ENCODE measurements at regions not wholly inside any gene's neighbourhood (a gene's known extent, or its start where the extent isn't known, plus 50 kb on each side); places are given as distances from the start of the nearest gene placed in this dataset.

DNA sequence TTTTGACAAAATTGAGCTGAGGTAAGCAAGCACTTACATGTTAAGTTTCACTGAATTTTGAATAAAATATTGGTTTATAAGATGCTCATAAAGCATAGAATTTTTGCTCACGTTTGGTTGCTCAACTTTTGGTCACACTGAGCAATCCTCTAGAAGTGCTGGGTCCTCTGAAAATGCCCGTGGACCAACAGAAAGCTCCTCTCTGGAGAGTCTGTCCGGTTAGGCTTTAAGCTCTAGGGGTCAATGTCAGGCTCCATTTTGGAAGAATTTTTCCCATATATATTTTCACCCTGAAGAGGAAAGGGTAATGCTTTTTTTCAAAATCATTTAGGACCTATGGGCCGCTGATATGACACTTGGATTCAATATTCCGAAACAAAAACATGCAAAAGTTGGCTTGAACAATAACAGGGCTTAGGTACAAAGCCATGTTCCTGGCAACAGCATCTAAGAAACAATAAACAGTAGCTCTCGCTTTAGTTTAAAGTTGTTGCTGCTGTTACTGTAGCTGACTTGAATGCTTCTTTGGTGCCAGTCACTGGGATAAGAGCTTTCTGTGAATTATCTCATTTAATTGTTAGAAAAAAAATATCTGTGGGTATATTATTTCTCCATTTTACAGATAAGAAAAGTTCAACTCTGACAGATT, 131.7 kb upstream of the ESRRG start:
- H2BK120ac ChIP-seq (ENCODE audit: low read depth, low read length), result no peak overlapping the region
- H3K4me3 ChIP-seq (ENCODE audit: low read length in 2 of 2), result no peak overlapping the region
- H3K18ac ChIP-seq (ENCODE audit: low read length), result no peak overlapping the region
- no peak overlapping the region for H2AFZ ChIP-seq (ENCODE audit: low read length)
- no peak overlapping the region for H2BK12ac ChIP-seq (ENCODE audit: low read length)
- H3K4me2 ChIP-seq (ENCODE audit: insufficient read depth, low read length, poor library complexity, severe bottlenecking), result no peak overlapping the region
- no CpG with 5 or more reads among the region's 6 CpGs for WGBS, 2 donors (ENCODE audit: extremely low coverage in 2 of 2, insufficient read length in 2 of 2, insufficient replicate concordance in 1 of 2)
- no peaks in the 10 kb centered on the region for H3K27me3 ChIP-seq (ENCODE audit: control insufficient read depth in 3 of 3, insufficient read depth in 3 of 3, low read depth in 1 of 3, low read length in 3 of 3)
- H2BK15ac ChIP-seq (ENCODE audit: low read length), result no peak overlapping the region
- H2AK5ac ChIP-seq (ENCODE audit: low read depth, low read length), result no peak overlapping the region
- H3K14ac ChIP-seq (ENCODE audit: low read length), result no peak overlapping the region
- H3K9me3 ChIP-seq (replicated peaks in 1 of 2; ENCODE audit: control insufficient read depth in 2 of 2, insufficient read depth in 1 of 2, low read depth in 1 of 2, low read length in 2 of 2), result no peaks in the 10 kb centered on the region
- H3K23ac ChIP-seq (ENCODE audit: low read depth, low read length, poor library complexity), result no peak overlapping the region
- H3K4ac ChIP-seq (ENCODE audit: low read length), result no peak overlapping the region
- peaks cover 0 to 4% of the 10 kb centered on the region in 2 donors for H3K4me1 ChIP-seq (ENCODE audit: control insufficient read depth in 2 of 2, insufficient read depth in 1 of 2, low read depth in 1 of 2, low read length in 2 of 2)
- no peak overlapping the region for H4K91ac ChIP-seq (ENCODE audit: low read depth, low read length, poor library complexity)
- no peaks in the 10 kb centered on the region for H3K79me1 ChIP-seq (ENCODE audit: low read depth, low read length)
- no peak overlapping the region for H4K8ac ChIP-seq (ENCODE audit: low read depth, low read length)
- no peak overlapping the region for H2BK5ac ChIP-seq (ENCODE audit: low read length)
- no peak overlapping the region for H3K9ac ChIP-seq (ENCODE audit: low read depth, low read length, poor library complexity)
- H3K36me3 ChIP-seq (replicated peaks in 1 of 2; ENCODE audit: control insufficient read depth in 2 of 2, insufficient read depth in 2 of 2, low read length in 2 of 2), result no peaks in the 10 kb centered on the region
- no peak overlapping the region for H3K27ac ChIP-seq (replicated peaks; ENCODE audit: low read length)
- no peak for DNase-seq (ENCODE audit: low spot score)

- no peaks in the 10 kb centered on the region for H3K27me3 ChIP-seq (ENCODE audit: control insufficient read depth in 3 of 3, insufficient read depth in 3 of 3, low read depth in 1 of 3, low read length in 3 of 3)
- H2AFZ ChIP-seq (ENCODE audit: low read length), result no peak overlapping the region
- H3K4ac ChIP-seq (ENCODE audit: low read length), result no peak overlapping the region
- H4K91ac ChIP-seq (ENCODE audit: low read depth, low read length, poor library complexity), result no peak overlapping the region
- no peak overlapping the region for H3K23ac ChIP-seq (ENCODE audit: low read depth, low read length, poor library complexity)
- no peak overlapping the region for H4K8ac ChIP-seq (ENCODE audit: low read depth, low read length)
- no peak overlapping the region for H2BK5ac ChIP-seq (ENCODE audit: low read length)
- no peaks in the 10 kb centered on the region for H3K9me3 ChIP-seq (replicated peaks in 1 of 2; ENCODE audit: control insufficient read depth in 2 of 2, insufficient read depth in 1 of 2, low read depth in 1 of 2, low read length in 2 of 2)
- H3K14ac ChIP-seq (ENCODE audit: low read length), result no peak overlapping the region
- H3K4me1 ChIP-seq (ENCODE audit: control insufficient read depth in 2 of 2, insufficient read depth in 1 of 2, low read depth in 1 of 2, low read length in 2 of 2), result peaks cover 0 to 2% of the 10 kb centered on the region in 2 donors
- no peak overlapping the region for H3K27ac ChIP-seq (replicated peaks; ENCODE audit: low read length)
- H3K4me2 ChIP-seq (ENCODE audit: insufficient read depth, low read length, poor library complexity, severe bottlenecking), result no peak overlapping the region
- H3K79me1 ChIP-seq (ENCODE audit: low read depth, low read length), result no peaks in the 10 kb centered on the region
- no CpG with 5 or more reads among the region's 2 CpGs for WGBS, 2 donors (ENCODE audit: extremely low coverage in 2 of 2, insufficient read length in 2 of 2, insufficient replicate concordance in 1 of 2)
- no peak overlapping the region for H2AK5ac ChIP-seq (ENCODE audit: low read depth, low read length)
- H2BK15ac ChIP-seq (ENCODE audit: low read length), result no peak overlapping the region
- no peak overlapping the region for H2BK120ac ChIP-seq (ENCODE audit: low read depth, low read length)
- no peak overlapping the region for H3K9ac ChIP-seq (ENCODE audit: low read depth, low read length, poor library complexity)
- H3K4me3 ChIP-seq (ENCODE audit: low read length in 2 of 2), result no peak overlapping the region
- DNase-seq (ENCODE audit: low spot score), result no peak
- no peak overlapping the region for H3K18ac ChIP-seq (ENCODE audit: low read length)
- H2BK12ac ChIP-seq (ENCODE audit: low read length), result no peak overlapping the region
- no peaks in the 10 kb centered on the region for H3K36me3 ChIP-seq (replicated peaks in 1 of 2; ENCODE audit: control insufficient read depth in 2 of 2, insufficient read depth in 2 of 2, low read length in 2 of 2)
These were observed 127.8 kb upstream of the ESRRG start for GRCh38 chr1:216851073-216851472.

- Histone ChIP-seq H2AK5ac (ENCODE audit: low read depth, low read length) (no peak overlapping the region), H2AFZ (ENCODE audit: low read length) (no peak overlapping the region), H4K91ac (ENCODE audit: low read depth, low read length, poor library complexity) (no peak overlapping the region), H2BK15ac (ENCODE audit: low read length) (no peak overlapping the region), H4K8ac (ENCODE audit: low read depth, low read length) (no peak overlapping the region), H2BK120ac (ENCODE audit: low read depth, low read length) (no peak overlapping the region), H3K18ac (ENCODE audit: low read length) (no peak overlapping the region), H2BK5ac (ENCODE audit: low read length) (no peak overlapping the region), H3K14ac (ENCODE audit: low read length) (no peak overlapping the region), H3K4me2 (ENCODE audit: insufficient read depth, low read length, poor library complexity, severe bottlenecking) (no peak overlapping the region), H3K79me1 (ENCODE audit: low read depth, low read length) (no peaks in the 10 kb centered on the region), H3K27ac (replicated peaks; ENCODE audit: low read length) (no peak overlapping the region), H3K27me3 (ENCODE audit: control insufficient read depth in 3 of 3, insufficient read depth in 3 of 3, low read depth in 1 of 3, low read length in 3 of 3) (no peaks in the 10 kb centered on the region), H3K4me1 (ENCODE audit: control insufficient read depth in 2 of 2, insufficient read depth in 1 of 2, low read depth in 1 of 2, low read length in 2 of 2) (no peaks in the 10 kb centered on the region), H3K4me3 (ENCODE audit: low read length in 2 of 2) (no peak overlapping the region), H3K4ac (ENCODE audit: low read length) (no peak overlapping the region), H2BK12ac (ENCODE audit: low read length) (no peak overlapping the region), H3K9me3 (replicated peaks in 1 of 2; ENCODE audit: control insufficient read depth in 2 of 2, insufficient read depth in 1 of 2, low read depth in 1 of 2, low read length in 2 of 2) (no peaks in the 10 kb centered on the region), H3K36me3 (replicated peaks in 1 of 2; ENCODE audit: control insufficient read depth in 2 of 2, insufficient read depth in 2 of 2, low read length in 2 of 2) (no peaks in the 10 kb centered on the region), H3K23ac (ENCODE audit: low read depth, low read length, poor library complexity) (no peak overlapping the region), H3K9ac (ENCODE audit: low read depth, low read length, poor library complexity) (no peak overlapping the region)
- no peak for DNase-seq (ENCODE audit: low spot score)
- no CpG with 5 or more reads among the region's 4 CpGs for WGBS, 2 donors (ENCODE audit: extremely low coverage in 2 of 2, insufficient read length in 2 of 2, insufficient replicate concordance in 1 of 2)
These were observed 125.9 kb upstream of the ESRRG start for GRCh38 chr1:216849146-216849545.

DNA sequence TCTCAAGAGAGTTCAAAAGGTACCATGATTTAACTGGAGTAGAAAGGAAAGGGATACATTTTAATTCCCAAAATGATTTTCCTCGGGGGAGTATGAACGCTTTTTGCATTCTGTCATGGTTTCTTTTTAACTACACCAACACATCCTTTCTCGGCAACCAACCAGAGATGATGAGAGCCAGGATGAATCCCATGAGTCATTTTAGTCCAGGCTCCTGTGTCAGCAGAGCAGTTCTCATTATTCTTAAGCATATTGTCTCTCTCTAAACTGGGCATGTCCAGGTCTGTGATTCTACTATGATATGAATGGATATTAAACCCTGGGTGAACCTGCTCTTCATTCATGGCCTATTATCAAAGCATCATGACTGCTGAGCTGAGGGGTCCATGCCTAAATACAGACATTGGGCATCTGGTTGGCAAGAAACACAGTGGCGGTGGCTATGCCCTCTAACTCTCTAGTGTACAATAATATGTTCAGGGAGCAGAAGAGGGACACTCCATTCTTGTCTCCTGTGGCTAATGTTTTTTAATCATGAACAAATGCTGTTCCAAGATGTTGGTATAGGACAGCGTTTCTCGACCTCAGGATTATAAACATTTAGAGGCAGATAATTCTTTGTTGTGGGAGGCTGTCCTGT, 124.3 kb upstream of the ESRRG start:
- no peak overlapping the region for H2BK5ac ChIP-seq (ENCODE audit: low read length)
- no peak overlapping the region for H3K18ac ChIP-seq (ENCODE audit: low read length)
- H3K4ac ChIP-seq (ENCODE audit: low read length), result no peak overlapping the region
- no peak overlapping the region for H3K4me2 ChIP-seq (ENCODE audit: insufficient read depth, low read length, poor library complexity, severe bottlenecking)
- H3K79me1 ChIP-seq (ENCODE audit: low read depth, low read length), result no peaks in the 10 kb centered on the region
- H4K8ac ChIP-seq (ENCODE audit: low read depth, low read length), result no peak overlapping the region
- H3K14ac ChIP-seq (ENCODE audit: low read length), result no peak overlapping the region
- no peaks in the 10 kb centered on the region for H3K36me3 ChIP-seq (replicated peaks in 1 of 2; ENCODE audit: control insufficient read depth in 2 of 2, insufficient read depth in 2 of 2, low read length in 2 of 2)
- H2BK12ac ChIP-seq (ENCODE audit: low read length), result no peak overlapping the region
- H2BK120ac ChIP-seq (ENCODE audit: low read depth, low read length), result no peak overlapping the region
- WGBS, 2 donors (ENCODE audit: extremely low coverage in 2 of 2, insufficient read length in 2 of 2, insufficient replicate concordance in 1 of 2), result no CpG with 5 or more reads among the region's 6 CpGs
- no peak overlapping the region for H3K4me3 ChIP-seq (ENCODE audit: low read length in 2 of 2)
- H3K9me3 ChIP-seq (replicated peaks in 1 of 2; ENCODE audit: control insufficient read depth in 2 of 2, insufficient read depth in 1 of 2, low read depth in 1 of 2, low read length in 2 of 2), result no peaks in the 10 kb centered on the region
- H2BK15ac ChIP-seq (ENCODE audit: low read length), result no peak overlapping the region
- H4K91ac ChIP-seq (ENCODE audit: low read depth, low read length, poor library complexity), result no peak overlapping the region
- no peak overlapping the region for H2AFZ ChIP-seq (ENCODE audit: low read length)
- no peak for DNase-seq (ENCODE audit: low spot score)
- no peak overlapping the region for H2AK5ac ChIP-seq (ENCODE audit: low read depth, low read length)
- no peak overlapping the region for H3K9ac ChIP-seq (ENCODE audit: low read depth, low read length, poor library complexity)
- no peaks in the 10 kb centered on the region for H3K27me3 ChIP-seq (ENCODE audit: control insufficient read depth in 3 of 3, insufficient read depth in 3 of 3, low read depth in 1 of 3, low read length in 3 of 3)
- no peak overlapping the region for H3K23ac ChIP-seq (ENCODE audit: low read depth, low read length, poor library complexity)
- H3K27ac ChIP-seq (replicated peaks; ENCODE audit: low read length), result no peak overlapping the region
- no peaks in the 10 kb centered on the region for H3K4me1 ChIP-seq (ENCODE audit: control insufficient read depth in 2 of 2, insufficient read depth in 1 of 2, low read depth in 1 of 2, low read length in 2 of 2)

Measured in neuronal stem cell (in vitro differentiated cells).